IPS-11a (cell line): ENCODE measurements at regions not wholly inside any gene's neighbourhood (a gene's known extent, or its start where the extent isn't known, plus 50 kb on each side); places are given as distances from the start of the nearest gene placed in this dataset.

Experiments
- H3K4me3 ChIP-seq: one replicate; pipeline ENCODE4 v1.5.1; 2013; ENCODE audit warnings: low read depth, low read length, control low read depth

GRCh38 chr15:94673801-94674200 lies 442.4 kb downstream of the MCTP2 start:
- H3K4me3 ChIP-seq, result no peak overlapping the region

- no peak overlapping the region for H3K4me3 ChIP-seq
These were observed 442.9 kb downstream of the MCTP2 start for GRCh38 chr15:94674296-94674695.

- H3K4me3 ChIP-seq, result no peak overlapping the region
These were observed 445.9 kb downstream of the MCTP2 start for GRCh38 chr15:94677202-94677790.

- H3K4me3 ChIP-seq, result no peak overlapping the region
These were observed 450.8 kb downstream of the MCTP2 start for GRCh38 chr15:94682171-94682570.

- H3K4me3 ChIP-seq, result no peak overlapping the region
These were observed 452.5 kb downstream of the MCTP2 start for GRCh38 chr15:94683902-94684301.

GRCh38 chr15:94691169-94691568 lies 459.8 kb downstream of the MCTP2 start:
- no peak overlapping the region for H3K4me3 ChIP-seq

GRCh38 chr15:94692710-94693109 lies 461.3 kb downstream of the MCTP2 start:
- H3K4me3 ChIP-seq, result no peak overlapping the region

- no peak overlapping the region for H3K4me3 ChIP-seq
These were observed 468.9 kb downstream of the MCTP2 start for GRCh38 chr15:94700211-94700610.

DNA sequence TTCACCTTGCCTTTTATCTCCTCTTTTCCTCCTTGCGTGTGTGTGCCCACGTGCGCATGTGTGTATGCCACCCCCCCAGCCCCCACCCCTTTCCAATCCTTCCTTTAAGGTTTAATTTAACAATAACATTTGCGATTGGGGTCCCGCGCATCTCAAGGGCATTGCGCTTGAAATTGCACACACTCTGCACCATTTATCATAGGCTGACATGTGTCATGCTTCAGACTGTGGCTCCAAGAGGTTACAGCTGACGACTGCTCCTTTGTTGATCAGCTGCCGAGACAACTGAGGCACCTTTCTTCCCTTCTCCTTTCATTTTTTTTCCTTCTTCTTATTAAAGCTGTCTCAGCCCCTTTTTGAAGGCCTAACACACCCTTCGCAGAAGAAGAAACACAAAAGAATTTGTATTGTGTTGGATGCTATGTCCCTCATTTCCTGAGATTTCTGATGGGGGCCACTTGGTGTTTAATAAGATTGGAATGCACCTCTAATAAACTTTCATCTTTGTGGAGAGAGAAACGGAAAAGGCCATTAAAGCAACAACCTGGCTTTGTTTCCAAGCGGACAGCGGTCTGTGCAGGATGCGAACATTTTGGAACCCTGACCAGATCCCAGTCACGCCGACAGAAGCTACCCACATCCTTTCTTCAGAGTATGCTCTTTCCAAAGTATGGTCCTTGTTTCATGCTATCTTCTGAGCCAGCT lies 470.1 kb downstream of the MCTP2 start:
- H3K4me3 ChIP-seq, result no peak overlapping the region

DNA sequence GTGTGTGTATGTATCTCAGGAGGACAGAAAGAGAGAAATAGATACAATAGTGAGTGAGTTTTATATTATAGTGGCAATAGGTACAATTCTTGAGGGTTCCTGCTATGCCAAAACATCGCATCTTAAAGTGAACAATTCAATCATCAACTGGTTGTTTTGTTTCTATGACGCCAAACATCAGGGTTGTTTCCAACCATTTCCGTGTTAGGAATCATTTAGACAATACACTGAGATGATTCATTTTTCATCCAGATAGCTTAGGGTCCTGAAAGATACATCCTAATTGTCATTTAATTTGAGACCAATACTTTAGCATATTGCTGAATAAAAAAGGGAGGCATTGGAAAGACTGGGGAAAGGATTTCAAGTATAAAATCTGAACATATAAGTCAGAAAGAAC lies 472.2 kb downstream of the MCTP2 start:
- no peak overlapping the region for H3K4me3 ChIP-seq

- H3K4me3 ChIP-seq, result no peak overlapping the region
These were observed 473.1 kb downstream of the MCTP2 start for GRCh38 chr15:94704421-94704820.

- H3K4me3 ChIP-seq, result no peak overlapping the region
These were observed 473.6 kb downstream of the MCTP2 start for GRCh38 chr15:94704946-94705345.

DNA sequence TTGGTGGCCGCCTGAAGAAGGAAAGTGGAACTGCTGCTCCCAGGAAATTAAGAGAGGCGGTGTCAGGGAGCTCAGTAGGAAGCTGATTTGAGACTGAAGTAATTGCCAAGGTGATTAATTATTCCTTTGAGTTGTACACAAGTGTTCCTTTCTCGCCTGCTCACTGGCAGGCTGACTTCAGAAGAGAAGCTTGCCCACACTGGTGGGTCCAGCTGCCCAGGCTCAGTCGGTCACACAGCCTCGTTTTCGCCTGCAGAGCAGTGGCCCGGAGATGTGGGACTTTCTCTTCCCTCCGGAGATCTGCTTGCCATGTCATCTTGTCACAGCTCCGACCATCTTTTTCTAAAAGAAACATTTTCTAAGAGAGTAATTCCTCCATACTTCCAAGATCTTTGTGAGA lies 478.0 kb downstream of the MCTP2 start:
- no peak overlapping the region for H3K4me3 ChIP-seq

GRCh38 chr15:94722024-94722636 lies 490.8 kb downstream of the MCTP2 start:
- H3K4me3 ChIP-seq, result no peak overlapping the region

- H3K4me3 ChIP-seq, result no peak overlapping the region
These were observed 492.4 kb downstream of the MCTP2 start for GRCh38 chr15:94723801-94724200.

- no peak overlapping the region for H3K4me3 ChIP-seq
These were observed 499.9 kb downstream of the MCTP2 start for GRCh38 chr15:94731286-94731685.

- H3K4me3 ChIP-seq, result no peak overlapping the region
These were observed 503.1 kb downstream of the MCTP2 start for GRCh38 chr15:94734460-94734859.

DNA sequence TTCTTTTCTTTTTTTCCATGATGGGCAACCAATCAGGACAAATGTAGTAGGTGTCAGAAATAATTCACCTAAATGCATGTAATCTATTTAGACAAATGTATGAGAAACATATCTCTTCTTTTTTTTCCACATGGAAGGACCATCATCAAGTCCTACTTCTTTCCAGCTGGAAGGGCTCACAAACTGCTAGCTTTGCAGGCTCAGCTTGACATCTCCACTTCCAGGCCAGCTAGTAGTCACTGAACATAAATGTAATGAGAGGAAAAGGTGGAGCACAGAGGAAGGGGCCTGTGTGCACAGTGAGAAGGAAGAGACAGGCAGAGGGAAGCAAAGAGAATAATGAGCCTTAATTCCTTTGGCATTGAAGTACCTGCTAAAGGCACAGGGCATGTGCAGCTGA lies 504.9 kb downstream of the MCTP2 start:
- H3K4me3 ChIP-seq, result no peak overlapping the region

- no peak overlapping the region for H3K4me3 ChIP-seq
These were observed 508.3 kb downstream of the MCTP2 start for GRCh38 chr15:94739639-94740038.

DNA sequence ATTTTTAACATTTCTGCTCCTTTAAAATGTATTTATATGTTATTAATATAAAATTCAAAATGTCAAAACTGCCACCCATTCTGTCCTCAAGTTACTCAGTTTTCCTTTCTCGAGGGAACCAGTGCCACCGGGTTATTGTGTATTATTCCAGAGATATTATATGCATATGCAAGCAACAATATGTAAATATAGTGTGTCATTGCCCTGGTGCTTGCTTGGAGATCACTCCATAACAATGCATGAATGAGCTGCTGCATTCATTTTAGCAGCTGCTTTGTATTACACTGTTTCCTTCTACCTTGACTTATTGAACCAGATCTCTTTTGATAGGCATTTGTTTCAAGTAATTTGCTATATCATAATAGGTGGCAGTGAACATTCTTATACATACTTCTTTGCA lies 509.1 kb downstream of the MCTP2 start:
- no peak overlapping the region for H3K4me3 ChIP-seq

DNA sequence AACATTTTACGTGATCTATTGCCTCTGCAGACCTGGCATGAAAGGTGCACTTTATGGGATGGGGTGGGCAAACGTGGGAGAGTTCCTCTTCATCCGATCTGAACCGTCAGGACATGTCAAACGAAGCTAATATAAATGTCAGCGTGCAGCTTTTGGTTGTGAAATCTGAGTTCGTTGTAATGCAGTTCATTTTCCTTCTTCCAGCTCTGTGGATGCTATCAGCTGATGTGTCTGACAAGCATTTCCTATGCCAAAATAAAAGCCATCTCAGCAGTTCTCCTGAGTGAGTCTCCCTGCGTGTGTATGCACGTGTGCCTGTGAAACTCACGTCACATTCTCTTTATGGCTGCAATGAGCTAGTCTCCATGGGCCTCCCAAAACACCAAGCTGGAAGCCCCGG lies 512.3 kb downstream of the MCTP2 start:
- H3K4me3 ChIP-seq, result no peak overlapping the region

GRCh38 chr15:94744080-94744793 lies 512.9 kb downstream of the MCTP2 start:
- H3K4me3 ChIP-seq, result no peak overlapping the region
